ENCODE measurements at regions not wholly inside any gene's neighbourhood (a gene's known extent, or its start where the extent isn't known, plus 50 kb on each side); places are given as distances from the start of the nearest gene placed in this dataset.
A peak's percentile ranks its signal among the peaks of the same experiment; 100 is the strongest.
"Not testable (repeated sequence)": the region's sequence is repeated elsewhere in the genome, so short reads cannot be mapped to it uniquely, and the experiment has no call there.

DNA sequence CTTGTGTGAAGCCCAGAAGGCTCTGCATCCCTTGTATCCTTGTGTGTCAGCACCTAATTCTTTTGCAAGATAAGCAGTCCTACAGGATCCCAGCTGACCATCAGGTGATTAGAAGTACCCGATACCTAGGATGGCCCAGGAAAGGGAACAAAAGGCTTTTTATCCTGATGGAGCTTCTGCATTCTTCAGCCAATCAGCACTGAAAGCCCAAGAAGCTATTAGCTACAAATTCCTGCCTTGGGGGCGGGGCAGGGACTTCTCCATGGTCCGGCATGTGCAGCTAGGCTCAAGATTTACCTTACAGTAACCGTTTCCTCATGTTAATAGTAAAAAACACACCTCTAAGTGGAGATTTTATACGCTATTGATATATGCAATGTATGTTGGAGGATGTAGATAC is 264.6 kb upstream of the THUMPD2 start:
- DNase-seq, result no peak

DNA sequence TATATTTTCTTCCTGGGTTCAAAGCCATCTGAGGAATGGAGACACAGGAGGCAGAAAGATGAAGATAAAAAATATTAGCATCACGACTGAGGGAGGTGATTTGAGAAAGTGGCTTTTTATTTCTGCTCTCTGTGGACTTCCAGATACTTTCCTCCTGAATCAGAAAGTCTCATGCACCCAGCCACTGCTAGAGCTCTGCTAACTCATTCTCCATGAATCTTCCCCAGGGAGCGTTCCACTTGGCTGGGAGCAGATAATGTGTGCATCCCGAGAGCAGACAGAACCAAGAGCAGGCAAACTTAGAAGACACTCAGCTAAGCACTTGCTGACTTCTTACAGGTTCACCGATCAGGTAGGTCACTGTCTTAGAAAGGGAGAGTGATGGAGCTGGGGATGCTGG is 264.1 kb upstream of the THUMPD2 start:
- DNase-seq, result no peak

DNA sequence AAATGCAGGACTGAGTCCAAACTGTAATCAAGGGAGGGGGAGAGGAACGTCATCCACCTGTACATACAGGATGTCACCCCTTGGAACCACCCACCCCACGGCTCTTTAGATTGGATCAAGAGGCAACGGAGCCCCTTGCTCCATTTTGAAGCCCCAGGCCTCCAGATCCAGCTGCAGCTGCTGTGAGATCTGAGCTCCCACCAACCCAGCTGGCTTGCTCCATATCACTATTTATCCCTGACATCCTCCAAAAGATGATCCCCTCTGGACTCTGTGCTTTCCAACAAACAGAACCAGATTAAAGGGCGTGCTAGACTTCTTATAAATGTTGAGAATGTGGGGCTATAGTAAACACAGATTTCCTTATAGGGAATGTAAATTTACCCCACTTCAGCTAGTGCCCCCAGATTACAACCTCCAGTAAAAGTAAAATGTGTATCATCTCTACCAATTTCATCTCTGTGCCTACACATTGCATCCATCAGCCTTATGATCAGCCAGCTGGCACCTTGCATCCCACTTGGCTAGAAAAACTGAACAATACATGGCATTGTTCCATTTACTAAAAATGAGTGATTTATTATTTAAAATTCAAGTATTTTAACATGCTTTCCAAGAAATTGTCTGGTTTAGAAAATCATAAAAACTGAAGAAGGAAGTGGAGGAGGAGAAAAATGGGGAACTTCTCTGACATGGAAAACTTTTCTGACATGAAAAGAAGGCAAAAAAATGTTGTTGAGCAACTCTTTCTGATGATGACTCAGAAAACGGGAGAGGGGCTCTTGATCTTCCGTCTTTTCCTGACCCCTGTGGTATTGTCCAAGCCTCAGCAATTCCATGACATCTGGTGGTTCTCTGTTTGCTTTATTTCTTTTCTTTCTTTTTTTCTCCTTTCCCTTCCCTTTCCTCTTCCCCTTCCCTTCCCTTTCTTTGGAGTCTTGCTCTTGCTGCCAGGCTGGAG is 262.6 kb upstream of the THUMPD2 start:
- no peak for DNase-seq

DNA sequence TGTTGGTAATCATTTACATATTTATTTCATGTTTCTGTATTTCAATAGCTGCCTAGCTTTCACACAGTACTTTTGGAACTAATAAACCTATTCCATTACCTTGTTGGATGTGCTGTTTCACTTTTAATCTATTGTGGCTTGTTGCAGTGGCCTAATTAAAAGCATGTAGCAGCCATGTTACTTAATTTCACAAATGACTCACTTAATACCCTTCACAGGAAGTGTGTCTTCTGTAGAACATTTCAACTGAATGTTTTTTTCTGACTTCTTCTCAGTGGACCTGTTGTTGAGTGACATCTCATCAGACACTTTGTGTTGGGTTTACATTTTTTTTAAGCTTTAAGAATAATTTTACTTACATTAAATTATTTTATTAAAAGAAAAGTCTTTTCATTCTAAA is 260.5 kb upstream of the THUMPD2 start:
- DNase-seq, result no peak

DNA sequence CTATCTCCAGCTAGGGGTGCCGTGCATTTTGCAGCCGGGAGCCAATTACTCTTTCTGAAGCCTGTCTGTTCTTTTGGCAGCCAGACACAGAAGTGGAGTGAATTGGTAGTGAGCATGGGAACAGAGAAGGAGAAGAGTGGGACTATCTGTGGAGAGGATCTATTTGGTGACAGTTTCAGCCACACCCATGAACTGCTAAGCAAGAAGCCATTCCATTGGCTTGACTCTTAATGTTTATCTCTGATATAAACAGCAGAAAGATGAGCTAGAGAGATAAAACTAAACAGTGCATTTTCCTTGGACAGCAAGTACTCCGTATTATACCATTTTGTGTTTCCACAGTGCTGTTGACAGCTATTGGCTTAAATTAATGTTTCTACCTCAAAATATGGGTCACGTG is 259.6 kb upstream of the THUMPD2 start:
- DNase-seq, result no peak

DNA sequence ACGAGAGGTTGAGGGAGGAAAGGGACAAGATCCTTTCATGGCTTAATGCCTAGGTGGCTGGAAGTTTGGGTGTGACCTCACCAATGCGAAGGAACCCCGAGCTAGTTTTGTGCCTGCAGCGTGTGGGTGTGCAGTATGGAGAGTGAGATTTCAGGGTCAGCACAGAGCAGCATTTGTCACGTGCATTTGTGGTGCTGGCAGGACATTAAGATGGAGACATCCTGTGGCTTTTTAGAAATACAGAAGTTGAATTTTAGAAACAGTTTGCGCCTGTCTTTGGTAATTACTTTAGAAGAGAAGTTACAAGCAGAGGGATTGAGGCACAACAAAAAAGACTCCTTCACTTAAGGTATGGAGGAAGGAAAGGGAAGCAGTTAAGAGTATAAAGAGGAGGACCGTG is 258.2 kb upstream of the THUMPD2 start:
- no peak for DNase-seq

DNA sequence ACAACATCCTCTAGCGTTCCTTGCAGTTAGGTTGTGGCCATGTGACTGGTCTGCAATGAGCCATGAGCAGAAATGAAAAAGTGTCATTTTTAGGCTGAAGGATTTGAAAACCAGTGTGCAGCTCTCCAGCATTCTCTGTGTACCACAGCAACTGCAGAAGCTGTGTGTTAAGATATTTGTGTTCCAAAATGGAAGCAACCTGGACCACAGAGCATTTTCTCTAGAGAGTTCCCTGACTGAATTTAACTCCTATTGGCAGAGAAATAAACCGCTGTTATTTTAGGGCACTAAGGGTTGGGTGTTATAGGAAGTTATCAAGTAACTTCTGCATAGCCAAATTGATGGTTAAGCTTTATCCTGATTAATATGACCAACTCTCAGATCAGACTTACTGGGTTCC is 257.2 kb upstream of the THUMPD2 start:
- DNase-seq, result no peak

DNA sequence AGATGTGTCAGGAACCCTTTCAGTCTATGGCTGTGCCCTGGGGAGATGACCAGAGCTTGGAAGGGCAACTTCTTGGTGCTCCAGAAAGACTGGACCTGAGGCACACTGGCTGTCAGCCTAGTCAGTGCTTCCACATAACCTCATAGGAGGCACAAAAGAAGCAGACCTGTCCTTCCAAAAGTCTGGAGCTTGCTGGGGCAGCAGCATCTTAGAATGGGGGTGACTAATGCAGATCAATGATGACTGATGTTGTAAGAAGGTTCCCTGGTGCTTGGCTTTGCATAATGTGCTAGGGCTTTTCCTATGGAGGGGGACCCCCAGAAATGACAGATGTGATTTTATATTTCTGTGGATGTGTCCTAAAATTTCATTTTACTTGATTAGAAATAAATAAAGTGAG is 255.7 kb upstream of the THUMPD2 start:
- no peak for DNase-seq

DNA sequence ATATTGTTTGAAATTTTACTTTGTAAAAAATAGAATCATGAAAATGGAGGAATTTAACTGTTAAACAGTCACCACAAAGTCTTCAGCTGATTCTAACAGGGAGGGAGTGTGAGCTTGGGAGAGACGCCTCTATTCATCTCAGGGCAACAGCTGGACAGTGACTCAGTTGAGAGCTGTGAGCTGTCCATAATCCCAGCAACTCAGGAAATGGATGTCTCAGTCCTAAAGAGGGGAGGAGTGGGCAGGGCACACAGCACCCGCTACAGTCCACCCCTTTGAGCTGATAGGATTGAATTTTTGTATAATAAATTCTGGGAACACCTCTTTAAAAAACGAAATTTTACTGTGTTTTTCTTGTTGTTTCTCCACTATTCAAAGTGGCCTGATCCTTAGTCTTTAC is 255.1 kb upstream of the THUMPD2 start:
- DNase-seq, result peak in 1 of 2 experiments; percentile 28

DNA sequence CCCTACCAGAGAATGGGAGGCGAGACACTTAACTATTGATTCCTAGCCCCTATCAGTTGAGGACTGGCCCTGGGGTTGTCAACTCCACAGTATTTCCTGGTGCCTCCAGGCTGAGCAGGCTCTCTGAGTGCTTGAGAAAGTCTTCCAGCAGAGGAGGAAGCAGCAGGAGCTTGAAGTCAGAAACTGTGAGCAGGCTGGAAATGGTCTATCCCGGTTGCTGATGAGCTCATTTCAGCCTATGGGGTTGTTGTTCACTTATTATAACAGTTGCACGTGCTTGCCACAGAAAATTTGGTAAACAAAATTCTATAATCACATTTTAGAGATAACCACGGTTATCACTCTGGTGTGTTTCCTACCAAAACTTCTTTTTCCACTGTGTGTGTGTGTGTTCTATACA is 254.7 kb upstream of the THUMPD2 start:
- DNase-seq, result no peak

DNA sequence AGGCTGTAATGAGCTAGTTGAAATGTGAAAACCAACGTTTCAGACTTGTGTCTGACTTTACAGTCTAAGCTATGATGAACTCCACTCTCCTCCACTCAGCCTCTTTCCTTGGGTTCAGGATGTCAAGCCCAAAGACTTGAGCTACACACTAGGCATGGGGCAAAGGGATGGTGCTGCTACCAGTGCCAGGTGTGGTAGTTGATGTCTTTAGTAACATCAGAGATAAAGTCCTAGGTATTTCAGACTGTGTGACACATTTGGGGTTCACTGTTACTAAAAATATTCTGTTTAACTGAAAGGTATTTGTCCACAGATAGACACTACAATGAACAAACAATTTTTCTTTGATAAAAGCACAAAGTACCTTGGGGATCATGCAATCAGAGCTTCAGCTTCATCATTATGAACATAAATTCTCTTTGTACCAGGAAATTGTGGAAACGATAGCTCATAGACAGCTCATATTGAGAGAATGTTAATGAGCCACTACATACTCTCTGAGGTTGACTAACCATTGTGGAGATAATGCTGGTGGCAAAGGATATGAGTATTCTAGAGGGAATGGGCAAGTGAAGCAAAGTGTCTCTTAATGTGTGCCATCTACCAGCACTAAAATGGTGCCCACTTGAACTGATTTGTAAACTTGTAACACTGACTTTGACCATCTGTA is 253.7 kb upstream of the THUMPD2 start:
- DNase-seq, result peak; percentile 65 to 78

DNA sequence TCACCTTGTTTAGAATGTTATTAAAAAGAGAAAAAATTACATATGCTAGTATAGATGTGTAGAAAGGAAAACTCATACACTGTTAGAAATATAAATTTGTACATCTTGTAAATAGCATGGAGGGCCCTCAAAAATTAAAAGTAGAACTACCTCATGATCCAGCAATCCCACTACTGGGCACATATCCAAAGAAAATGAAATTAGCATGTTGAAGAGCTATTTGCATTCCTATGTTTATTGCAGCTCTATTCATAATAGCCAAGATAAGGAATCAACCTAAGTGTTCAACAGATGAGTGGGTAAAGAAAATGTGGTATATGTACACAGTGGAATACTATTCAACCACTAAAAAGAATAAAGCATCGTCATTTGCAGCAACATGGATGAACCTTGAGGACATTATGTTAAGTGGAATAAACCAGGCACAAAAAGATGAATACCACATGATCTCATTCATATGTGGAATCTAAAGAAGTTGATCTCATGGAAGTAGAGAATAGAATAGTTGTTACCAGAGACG is 251.5 kb upstream of the THUMPD2 start:
- DNase-seq, result no peak

DNA sequence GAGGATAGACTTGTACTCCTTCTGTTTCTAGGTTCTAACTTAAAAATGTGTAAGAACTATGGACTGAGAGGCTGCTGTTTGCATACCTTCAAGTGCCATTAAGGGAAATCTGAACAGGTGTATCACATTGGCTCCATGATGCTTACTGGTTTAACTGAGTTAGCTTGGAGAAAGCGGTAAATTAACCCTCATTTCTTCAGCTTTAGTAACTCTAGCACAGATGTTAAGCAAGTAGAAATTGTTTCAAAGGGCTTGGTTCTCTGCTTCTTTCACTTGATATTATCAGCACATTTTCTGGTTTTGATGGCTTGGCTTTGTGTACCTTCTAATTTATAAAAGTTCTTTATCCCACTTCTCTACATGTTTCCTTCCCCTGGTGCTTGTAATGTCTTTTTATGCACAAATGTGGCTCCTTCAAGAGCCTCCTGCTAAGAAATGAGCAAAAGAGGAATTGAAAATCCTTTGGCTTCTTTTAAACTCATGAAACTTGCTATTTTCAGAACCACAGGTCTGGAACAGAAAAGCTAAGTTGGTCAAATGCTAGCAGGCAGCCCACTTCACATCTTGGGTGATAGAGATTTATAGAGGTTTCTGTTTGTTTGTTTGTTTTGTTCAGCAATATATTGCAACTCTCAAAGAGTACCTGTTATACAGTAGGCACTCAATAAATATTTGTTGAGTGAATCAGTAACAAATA is 249.9 kb upstream of the THUMPD2 start:
- DNase-seq, result no peak

DNA sequence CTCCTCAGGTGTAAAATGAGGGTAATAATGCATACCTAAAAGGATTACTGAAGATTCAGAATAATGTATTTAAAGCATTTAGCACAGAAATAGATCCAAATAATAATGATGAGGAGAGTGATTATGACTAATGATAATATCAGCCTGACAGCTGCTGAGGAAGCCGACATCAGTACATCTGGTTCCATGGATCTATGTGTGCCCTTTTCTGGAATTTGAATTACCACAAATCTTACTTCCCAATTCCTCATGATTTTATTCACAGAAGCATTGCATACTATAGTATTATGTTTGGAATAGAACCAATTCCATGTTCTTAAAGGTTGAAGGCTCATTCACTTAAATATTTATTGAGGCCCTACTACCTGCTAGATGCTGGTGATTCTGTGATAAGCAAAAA is 248.9 kb upstream of the THUMPD2 start:
- DNase-seq, result no peak

DNA sequence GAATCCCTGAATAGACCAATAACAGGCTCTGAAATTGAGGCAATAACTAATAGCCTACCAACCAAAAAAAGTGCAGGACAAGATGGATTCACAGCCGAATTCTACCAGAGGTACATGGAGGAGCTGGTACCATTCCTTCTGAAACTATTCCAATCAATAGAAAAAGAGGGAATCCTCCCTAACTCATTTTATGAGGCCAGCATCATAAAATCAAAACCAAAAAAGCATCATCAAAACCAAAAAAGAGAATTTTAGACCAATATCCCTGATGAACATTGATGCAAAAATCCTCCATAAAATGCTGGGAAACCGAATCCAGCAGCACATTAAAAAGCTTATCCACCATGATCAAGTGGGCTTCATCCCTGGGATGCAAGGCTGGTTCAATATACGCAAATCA is 246.2 kb upstream of the THUMPD2 start:
- DNase-seq, result not testable (repeated sequence)

DNA sequence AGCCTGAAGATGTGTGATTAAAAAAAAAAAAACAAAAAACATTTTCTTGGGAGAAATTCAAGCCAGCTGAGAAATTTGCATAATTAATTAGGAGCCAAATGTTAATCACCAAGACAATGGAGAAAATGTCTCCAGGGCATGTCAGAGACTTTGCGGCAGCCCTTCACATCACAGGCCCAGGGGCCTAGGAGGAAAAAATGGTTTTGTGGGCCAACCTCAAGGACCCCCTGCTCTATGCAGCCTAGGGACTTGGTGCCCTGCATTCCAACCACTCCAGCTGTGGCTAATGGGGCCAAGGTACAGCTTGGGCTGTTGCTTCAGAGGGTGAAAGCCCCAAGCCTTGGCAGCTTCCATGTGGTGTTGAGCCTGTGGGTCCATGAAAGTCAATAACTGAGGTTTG is 241.9 kb upstream of the THUMPD2 start:
- DNase-seq, result no peak

DNA sequence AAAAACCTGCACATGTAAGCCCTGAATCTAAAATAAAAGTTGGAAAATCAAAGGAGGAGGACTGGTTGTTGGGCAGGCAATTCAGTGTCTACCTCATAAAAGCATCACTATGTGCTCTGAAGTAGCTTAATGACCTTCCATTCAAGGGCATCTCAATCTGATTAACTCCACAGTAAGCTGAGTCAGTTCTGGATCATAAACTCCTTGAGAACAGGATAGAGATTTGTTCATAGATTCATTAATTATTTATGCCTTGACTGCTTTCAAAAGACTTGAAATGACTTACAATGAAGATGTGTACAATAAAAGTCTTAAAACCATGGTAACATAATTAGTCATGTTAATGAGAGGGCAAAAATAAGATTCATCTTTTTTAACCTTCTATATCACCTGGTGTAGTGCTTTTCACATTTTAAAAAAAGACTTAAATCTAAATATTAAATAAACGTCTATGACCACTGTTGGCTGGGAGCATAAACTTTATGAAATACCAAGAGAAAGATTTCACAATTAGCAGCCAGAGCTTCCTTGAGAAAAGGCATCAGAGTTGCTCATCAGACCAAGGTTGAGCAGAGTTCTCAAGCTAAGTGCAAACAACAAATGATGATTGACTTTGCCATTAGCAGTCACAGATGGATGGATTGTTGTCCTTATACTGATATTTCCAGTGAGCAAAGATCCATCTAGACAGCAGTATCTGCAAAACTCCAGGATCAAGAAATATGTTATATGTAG is 237.3 kb upstream of the THUMPD2 start:
- DNase-seq, result no peak

DNA sequence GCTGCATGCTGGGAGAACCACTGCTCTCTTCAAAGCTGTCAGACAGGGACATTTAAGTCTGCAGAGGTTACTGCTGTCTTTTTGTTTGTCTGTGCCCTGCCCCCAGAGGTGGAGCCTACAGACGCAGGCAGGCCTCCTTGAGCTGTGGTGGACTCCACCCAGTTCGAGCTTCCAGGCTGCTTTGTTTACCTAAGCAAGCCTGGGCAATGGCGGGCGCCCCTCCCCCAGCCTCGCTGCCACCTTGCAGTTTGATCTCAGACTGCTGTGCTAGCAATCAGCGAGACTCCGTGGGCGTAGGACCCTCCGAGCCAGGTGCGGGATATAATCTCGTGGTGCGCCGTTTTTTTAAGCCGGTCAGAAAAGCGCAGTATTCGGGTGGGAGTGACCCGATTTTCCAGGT is 234.9 kb upstream of the THUMPD2 start:
- not testable (repeated sequence) for DNase-seq

DNA sequence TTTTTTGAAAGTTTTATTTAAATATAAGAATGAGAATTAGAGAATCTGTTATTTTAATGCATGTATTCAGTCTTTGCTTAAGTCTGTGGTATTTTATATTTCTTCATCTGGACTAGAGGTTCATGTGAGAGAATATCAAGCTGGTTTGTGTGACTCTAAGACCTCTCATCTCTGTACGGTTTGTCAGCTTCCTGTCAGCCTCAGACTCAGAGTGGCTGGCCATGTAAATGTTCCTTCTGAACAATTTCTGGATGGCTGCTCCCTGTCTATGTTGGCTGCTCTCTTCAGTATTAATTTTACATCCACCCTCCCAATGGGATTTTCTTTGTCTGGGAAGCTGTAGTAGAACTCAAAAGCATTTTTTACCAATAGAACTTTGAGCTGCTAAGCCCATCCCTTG is 225.3 kb upstream of the THUMPD2 start:
- no peak for DNase-seq

DNA sequence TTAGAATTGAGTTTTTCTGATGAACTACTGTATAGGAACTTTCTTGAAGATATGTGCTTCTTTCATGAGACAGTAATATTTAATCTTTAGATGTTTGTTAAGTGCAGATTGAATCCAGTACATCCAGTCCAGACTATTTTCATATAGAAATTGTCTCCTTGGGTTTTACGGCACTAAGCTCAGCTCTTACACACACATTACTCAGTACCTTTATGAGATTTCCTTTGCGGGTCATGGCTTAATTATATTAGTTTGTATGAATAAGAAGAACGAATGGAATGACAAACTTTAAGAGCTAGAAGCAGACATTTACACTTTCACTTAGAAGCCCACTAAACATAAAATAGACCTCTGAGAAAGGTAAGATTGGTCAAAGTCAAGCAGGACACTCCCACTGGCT is 223.3 kb upstream of the THUMPD2 start:
- no peak for DNase-seq

DNA sequence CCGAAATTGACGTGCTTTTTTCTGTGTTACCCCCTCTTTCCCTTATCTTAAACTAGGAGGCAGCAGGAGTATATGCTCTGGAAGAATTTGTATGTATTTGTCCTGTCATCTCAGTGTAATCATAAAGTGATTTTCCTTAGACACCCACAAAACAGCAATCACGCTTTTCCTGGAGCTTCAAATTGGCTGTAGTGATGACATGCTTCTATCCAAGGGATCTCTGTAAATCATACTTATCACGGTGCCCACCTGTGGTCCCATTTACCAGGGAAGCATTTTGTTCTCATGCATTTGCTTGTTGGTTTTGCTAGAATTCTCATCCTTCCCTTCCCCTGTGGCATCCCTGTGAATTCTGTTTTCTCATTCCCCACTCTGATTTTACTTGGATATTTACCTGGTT is 220.8 kb upstream of the THUMPD2 start:
- no peak for DNase-seq

DNA sequence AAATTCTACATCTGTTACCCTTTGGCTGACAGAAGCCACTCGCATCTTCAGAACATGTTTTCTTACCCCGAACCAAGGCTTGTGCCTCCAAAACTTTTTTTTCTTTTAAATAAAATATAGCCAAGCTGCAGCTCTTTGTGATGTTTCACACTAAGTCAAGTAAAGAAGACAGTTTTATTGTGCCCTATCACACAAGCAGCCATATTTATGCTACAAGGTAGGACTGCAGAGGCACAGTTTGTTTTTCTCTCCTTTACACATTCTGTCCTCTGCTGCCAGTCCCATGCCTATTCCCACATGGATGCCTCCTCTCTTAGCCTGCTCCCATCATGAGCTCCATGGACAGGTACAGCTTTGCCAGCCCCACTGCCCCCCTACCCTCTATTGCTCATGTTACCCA is 219.6 kb upstream of the THUMPD2 start:
- no peak for DNase-seq

DNA sequence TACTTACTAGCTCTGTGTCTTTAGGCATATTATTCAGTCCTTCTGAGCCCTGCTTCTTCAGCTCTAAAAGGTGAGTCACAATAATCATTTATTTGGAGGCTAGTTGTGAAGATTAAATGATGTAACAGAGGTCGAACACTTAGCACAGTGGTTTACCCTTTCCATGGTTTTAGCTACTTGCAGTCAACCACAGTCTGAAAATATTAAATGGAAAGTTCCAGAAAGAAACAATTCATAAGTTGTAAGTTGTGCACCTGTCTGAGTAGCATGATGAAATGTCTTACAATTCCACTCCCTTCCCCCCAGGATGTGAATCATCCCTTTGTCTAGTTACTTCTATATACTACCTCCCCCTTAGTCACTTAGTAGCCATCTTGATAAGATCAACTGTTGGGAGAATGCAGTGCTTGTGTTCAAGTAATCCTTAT is 217.6 kb upstream of the THUMPD2 start:
- DNase-seq, result peak in 1 of 2 experiments; percentile 33

Measured in SW 1271 (cell line).